OCI-LY1 (cell line): ENCODE measurements at regions not wholly inside any gene's neighbourhood (a gene's known extent, or its start where the extent isn't known, plus 50 kb on each side); places are given as distances from the start of the nearest gene placed in this dataset.

Experiments
- H2AFZ ChIP-seq: fragments of 200-600 bp; sonication (generic), shearing (Covaris generic); 2 replicates; pipeline ENCODE4 v1.6.0; 2014; ENCODE audit warnings: antibody characterized with exemption, mild to moderate bottlenecking, low read length
- H3F3A ChIP-seq: fragments of 200-600 bp; sonication (generic), shearing (Covaris generic); 2 replicates; pipeline ENCODE4 v1.6.0; 2014; ENCODE audit warnings: mild to moderate bottlenecking, antibody characterized with exemption, low read length, moderate library complexity; ENCODE audit not compliant: insufficient read depth
- H3K27ac ChIP-seq: fragments of 200-600 bp; sonication (generic); 2 replicates; pipeline ENCODE4 v1.5.1; 2014; ENCODE audit warnings: low read length, mixed run types, mild to moderate bottlenecking, low read depth; ENCODE audit not compliant: poor library complexity, severe bottlenecking
- H3K27me3 ChIP-seq: fragments of 200-600 bp; sonication (generic); 2 replicates; pipeline ENCODE4 v1.6.0; 2014; ENCODE audit warnings: antibody characterized with exemption, mild to moderate bottlenecking, low read length, moderate library complexity; ENCODE audit not compliant: insufficient read depth
- H3K36me3 ChIP-seq: fragments of 200-600 bp; sonication (generic); 2 replicates; pipeline ENCODE4 v1.6.1; 2014; ENCODE audit warnings: mild to moderate bottlenecking, antibody characterized with exemption, low read length, moderate library complexity, mixed read lengths; ENCODE audit not compliant: insufficient read depth
- H3K4me1 ChIP-seq: fragments of 200-600 bp; sonication (generic); 2 replicates; pipeline ENCODE4 v1.5.1; 2014; ENCODE audit warnings: mild to moderate bottlenecking, low read length, moderate library complexity; ENCODE audit not compliant: insufficient read depth, severe bottlenecking
- H3K4me2 ChIP-seq: fragments of 200-600 bp; sonication (generic), shearing (Covaris generic); 2 replicates; pipeline ENCODE4 v1.6.1; 2014; ENCODE audit warnings: low read length
- H3K4me3 ChIP-seq: fragments of 200-600 bp; sonication (generic); 2 replicates; pipeline ENCODE4 v1.5.1; 2014; ENCODE audit warnings: low read length, low read depth, mild to moderate bottlenecking, mixed read lengths; ENCODE audit not compliant: poor library complexity, severe bottlenecking
- H3K79me2 ChIP-seq: fragments of 200-600 bp; shearing (Covaris generic); 2 replicates; pipeline ENCODE4 v1.6.1; 2016; ENCODE audit warnings: mixed run types, low read length, mixed read lengths; ENCODE audit not compliant: insufficient read depth
- H3K9ac ChIP-seq: fragments of 200-600 bp; sonication (generic), shearing (Covaris generic); 2 replicates; pipeline ENCODE4 v1.6.1; 2014; ENCODE audit warnings: mild to moderate bottlenecking, low read length, mixed read lengths
- H3K9me2 ChIP-seq: fragments of 200-600 bp; sonication (generic), shearing (Covaris generic); 2 replicates; pipeline ENCODE4 v1.6.1; 2014; ENCODE audit warnings: low read depth, mild to moderate bottlenecking, low read length, mixed read lengths
- H3K9me3 ChIP-seq: fragments of 200-600 bp; shearing (Covaris generic); 2 replicates; pipeline ENCODE4 v1.6.1; 2014; ENCODE audit warnings: low read length, mixed read lengths
- H4K20me1 ChIP-seq: fragments of 200-600 bp; sonication (generic), shearing (Covaris generic); 2 replicates; pipeline ENCODE4 v1.6.0; 2016; ENCODE audit warnings: mild to moderate bottlenecking, low read length; ENCODE audit not compliant: insufficient read depth
- EZH2 ChIP-seq: fragments of 200-600 bp; sonication (generic), shearing (Covaris generic); IDR thresholded peaks from 2 replicates; pipeline ENCODE4 v1.8.0; 2017; ENCODE audit warnings: borderline replicate concordance, mixed run types, mild to moderate bottlenecking, antibody characterized with exemption, low read length, moderate library complexity, mixed read lengths
- TF ChIP-seq, protein P1 (sequence below): fragments of 200-600 bp; sonication (generic), shearing (Covaris generic); IDR thresholded peaks from 2 replicates; pipeline ENCODE4 v1.5.1; 2017; ENCODE audit warnings: mild to moderate bottlenecking, antibody characterized with exemption, low read length, moderate library complexity, mixed read lengths

DNA sequence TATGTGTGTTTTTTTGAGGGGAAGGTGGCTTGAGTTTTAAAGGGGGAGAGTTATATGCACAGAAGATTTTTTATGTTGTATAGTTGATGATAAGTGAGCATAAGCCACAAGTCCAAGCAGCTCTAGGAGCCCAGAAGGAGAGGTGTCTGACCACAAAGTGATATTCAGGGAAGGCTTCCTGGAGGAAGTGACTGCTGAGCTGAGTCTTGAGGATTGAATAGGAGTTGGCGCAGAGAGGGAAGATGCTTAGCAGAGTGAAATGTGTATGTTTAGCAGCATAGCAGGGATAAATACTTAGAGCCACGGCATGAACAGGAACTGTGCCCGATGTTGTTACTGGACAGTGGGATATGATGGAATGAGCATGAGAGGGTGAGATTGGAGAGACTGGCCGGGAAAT lies 255.1 kb upstream of the KCNG1 start:
- H3K4me2 ChIP-seq, result no peak overlapping the region
- no peak overlapping the region for H3K27ac ChIP-seq
- no peaks in the 10 kb centered on the region for H3K9me3 ChIP-seq
- no peak overlapping the region for H2AFZ ChIP-seq
- no peaks in the 10 kb centered on the region for H3K27me3 ChIP-seq
- no peaks in the 10 kb centered on the region for H3K79me2 ChIP-seq
- no peaks in the 10 kb centered on the region for H3K4me1 ChIP-seq
- H3F3A ChIP-seq, result no peaks in the 10 kb centered on the region
- no peaks in the 10 kb centered on the region for H3K9me2 ChIP-seq
- H3K9ac ChIP-seq, result no peak overlapping the region
- TF ChIP-seq EZH2, result no peak
- TF ChIP-seq, protein P1, sequence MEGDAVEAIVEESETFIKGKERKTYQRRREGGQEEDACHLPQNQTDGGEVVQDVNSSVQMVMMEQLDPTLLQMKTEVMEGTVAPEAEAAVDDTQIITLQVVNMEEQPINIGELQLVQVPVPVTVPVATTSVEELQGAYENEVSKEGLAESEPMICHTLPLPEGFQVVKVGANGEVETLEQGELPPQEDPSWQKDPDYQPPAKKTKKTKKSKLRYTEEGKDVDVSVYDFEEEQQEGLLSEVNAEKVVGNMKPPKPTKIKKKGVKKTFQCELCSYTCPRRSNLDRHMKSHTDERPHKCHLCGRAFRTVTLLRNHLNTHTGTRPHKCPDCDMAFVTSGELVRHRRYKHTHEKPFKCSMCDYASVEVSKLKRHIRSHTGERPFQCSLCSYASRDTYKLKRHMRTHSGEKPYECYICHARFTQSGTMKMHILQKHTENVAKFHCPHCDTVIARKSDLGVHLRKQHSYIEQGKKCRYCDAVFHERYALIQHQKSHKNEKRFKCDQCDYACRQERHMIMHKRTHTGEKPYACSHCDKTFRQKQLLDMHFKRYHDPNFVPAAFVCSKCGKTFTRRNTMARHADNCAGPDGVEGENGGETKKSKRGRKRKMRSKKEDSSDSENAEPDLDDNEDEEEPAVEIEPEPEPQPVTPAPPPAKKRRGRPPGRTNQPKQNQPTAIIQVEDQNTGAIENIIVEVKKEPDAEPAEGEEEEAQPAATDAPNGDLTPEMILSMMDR, result no peak
- H4K20me1 ChIP-seq, result no peaks in the 10 kb centered on the region
- no peaks in the 10 kb centered on the region for H3K36me3 ChIP-seq
- no peak overlapping the region for H3K4me3 ChIP-seq

DNA sequence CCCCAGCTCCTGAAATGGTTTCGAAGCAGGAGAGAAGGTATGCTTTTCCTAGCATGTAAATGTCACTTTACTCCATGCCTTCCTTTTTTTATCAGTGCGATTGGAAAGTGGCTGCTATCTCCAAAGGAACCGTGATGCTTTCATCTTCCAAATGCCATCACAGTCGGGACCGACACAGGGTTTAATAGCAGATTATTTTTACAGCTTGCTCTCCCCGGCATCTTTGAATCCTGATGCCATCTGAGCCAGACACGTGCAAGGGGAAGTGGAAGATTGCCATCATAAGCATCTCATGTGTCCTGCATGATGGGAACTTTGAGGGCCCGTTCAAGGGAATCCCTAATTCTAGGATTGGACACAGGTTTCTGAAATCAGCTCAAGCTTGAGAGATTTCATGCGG lies 253.4 kb upstream of the KCNG1 start:
- Histone ChIP-seq H3F3A (no peaks in the 10 kb centered on the region), H3K4me1 (no peaks in the 10 kb centered on the region), H2AFZ (no peak overlapping the region), H3K27ac (no peak overlapping the region), H3K36me3 (no peaks in the 10 kb centered on the region), H3K9ac (no peak overlapping the region), H3K9me2 (no peaks in the 10 kb centered on the region), H4K20me1 (no peaks in the 10 kb centered on the region), H3K79me2 (no peaks in the 10 kb centered on the region), H3K4me2 (no peak overlapping the region), H3K9me3 (no peaks in the 10 kb centered on the region), H3K4me3 (no peak overlapping the region), H3K27me3 (no peaks in the 10 kb centered on the region)
- TF ChIP-seq, protein P1, result no peak
- TF ChIP-seq EZH2, result no peak

DNA sequence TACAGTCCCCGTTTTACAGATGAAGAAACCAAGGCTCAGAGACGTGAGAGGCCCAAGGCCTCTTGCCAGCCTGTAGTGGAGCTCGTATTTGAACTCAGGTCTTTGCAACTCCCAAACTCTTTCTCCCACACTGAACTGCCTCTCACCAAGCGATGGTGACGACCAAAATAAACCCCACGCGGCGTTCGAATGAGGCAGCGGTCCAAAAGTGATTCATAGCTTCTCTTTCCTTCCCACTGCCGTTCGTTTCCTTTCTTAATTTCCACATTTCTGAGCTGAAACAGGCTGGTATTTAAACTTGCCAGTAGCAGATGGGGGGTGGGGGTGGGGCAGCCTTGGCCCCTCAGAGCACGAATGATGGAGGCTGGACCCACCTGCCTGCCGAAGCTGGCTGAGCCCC lies 252.9 kb upstream of the KCNG1 start:
- Histone ChIP-seq H3K9me2 (no peaks in the 10 kb centered on the region), H3K4me2 (no peak overlapping the region), H3F3A (no peaks in the 10 kb centered on the region), H2AFZ (no peak overlapping the region), H3K27ac (no peak overlapping the region), H3K4me3 (no peak overlapping the region), H3K27me3 (no peaks in the 10 kb centered on the region; the same call in 1 of the 2 replicates), H4K20me1 (no peaks in the 10 kb centered on the region), H3K9me3 (no peaks in the 10 kb centered on the region), H3K9ac (no peak overlapping the region), H3K79me2 (no peaks in the 10 kb centered on the region), H3K36me3 (no peaks in the 10 kb centered on the region), H3K4me1 (no peaks in the 10 kb centered on the region)
- TF ChIP-seq EZH2, result no peak
- TF ChIP-seq, protein P1, result no peak
